ENCODE measurements at regions not wholly inside any gene's neighbourhood (a gene's known extent, or its start where the extent isn't known, plus 50 kb on each side); places are given as distances from the start of the nearest gene placed in this dataset.

DNA sequence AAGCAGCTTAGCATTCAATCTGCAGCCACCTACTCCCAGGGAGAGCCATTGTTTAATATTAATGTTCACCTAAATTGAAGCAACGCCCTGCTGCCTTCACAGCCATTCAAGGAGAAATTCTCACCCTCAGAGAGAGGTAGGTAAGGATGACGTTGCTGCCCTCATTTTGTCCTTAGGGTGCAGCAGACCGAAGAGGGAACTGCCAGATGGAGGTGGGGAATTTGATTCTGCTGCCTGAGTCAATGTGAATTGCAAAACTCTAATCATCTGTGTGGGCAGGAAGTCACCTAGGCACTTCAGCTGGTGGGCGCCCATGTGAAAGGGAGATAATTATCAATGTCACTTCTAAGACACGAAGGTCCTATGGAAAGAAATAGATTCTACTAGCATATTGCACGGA, 503.4 kb downstream of the TBC1D4 start:
- no peaks in the 10 kb centered on the region for H3K27me3 ChIP-seq
- intact Hi-C loops (cut with DNase I; ENCODE audit: low total_unique reads), result no loop called here
- no peak for DNase-seq
- no peak overlapping the region for H3K27ac ChIP-seq
- WGBS, 2 donors (ENCODE audit: low coverage in 1 of 2), result 63 to 80% methylated on average over 4 to 6 of the region's 6 CpGs
- H3K4me1 ChIP-seq, result no peaks in the 10 kb centered on the region
- TF ChIP-seq EP300 (IDR thresholded peaks at IDR 0.05; ENCODE audit: low read depth) (no peak), POLR2AphosphoS5 (IDR thresholded peaks at IDR 0.05) (no peak), POLR2A (IDR thresholded peaks at IDR 0.05) (no peak)
- TF ChIP-seq, protein P1, sequence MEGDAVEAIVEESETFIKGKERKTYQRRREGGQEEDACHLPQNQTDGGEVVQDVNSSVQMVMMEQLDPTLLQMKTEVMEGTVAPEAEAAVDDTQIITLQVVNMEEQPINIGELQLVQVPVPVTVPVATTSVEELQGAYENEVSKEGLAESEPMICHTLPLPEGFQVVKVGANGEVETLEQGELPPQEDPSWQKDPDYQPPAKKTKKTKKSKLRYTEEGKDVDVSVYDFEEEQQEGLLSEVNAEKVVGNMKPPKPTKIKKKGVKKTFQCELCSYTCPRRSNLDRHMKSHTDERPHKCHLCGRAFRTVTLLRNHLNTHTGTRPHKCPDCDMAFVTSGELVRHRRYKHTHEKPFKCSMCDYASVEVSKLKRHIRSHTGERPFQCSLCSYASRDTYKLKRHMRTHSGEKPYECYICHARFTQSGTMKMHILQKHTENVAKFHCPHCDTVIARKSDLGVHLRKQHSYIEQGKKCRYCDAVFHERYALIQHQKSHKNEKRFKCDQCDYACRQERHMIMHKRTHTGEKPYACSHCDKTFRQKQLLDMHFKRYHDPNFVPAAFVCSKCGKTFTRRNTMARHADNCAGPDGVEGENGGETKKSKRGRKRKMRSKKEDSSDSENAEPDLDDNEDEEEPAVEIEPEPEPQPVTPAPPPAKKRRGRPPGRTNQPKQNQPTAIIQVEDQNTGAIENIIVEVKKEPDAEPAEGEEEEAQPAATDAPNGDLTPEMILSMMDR (IDR thresholded peaks at IDR 0.05), result no peak
- H3K36me3 ChIP-seq, result no peaks in the 10 kb centered on the region
- H3K9me3 ChIP-seq, result no peaks in the 10 kb centered on the region
- H3K4me3 ChIP-seq, result no peak overlapping the region
- in situ Hi-C loops (cut with MboI; ENCODE audit: low pct_ligation_motif_present in 1 of 4, low pct_unique_long_range_greater_than_20kb in 1 of 4, low sequenced_read_pairs in 3 of 4), result no loop called here

DNA sequence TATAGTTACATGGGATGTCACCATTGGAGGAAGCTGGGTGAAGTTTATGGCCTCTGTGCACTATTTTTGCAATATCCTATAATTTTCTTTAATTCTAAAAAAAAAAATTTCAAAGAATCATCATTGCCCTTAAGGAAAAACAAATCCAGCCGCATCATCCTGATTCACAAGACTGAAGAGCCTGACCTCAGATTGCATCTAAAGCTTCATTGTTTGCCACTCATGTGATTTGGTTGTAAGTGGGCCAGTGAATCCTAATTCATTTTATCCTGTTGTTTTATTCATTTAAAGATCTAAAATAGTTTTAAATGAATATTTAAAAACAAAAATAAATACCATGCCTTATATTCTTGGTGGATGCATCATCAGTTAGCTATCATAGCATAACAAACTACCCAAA, 504.5 kb downstream of the TBC1D4 start:
- no peaks in the 10 kb centered on the region for H3K4me1 ChIP-seq
- TF ChIP-seq POLR2A (IDR thresholded peaks at IDR 0.05), result no peak
- TF ChIP-seq, protein P1 (IDR thresholded peaks at IDR 0.05), result no peak
- TF ChIP-seq EP300 (IDR thresholded peaks at IDR 0.05; ENCODE audit: low read depth), result no peak
- TF ChIP-seq POLR2AphosphoS5 (IDR thresholded peaks at IDR 0.05), result no peak
- no peak overlapping the region for H3K4me3 ChIP-seq
- no peak for DNase-seq
- no peaks in the 10 kb centered on the region for H3K9me3 ChIP-seq
- H3K36me3 ChIP-seq, result no peaks in the 10 kb centered on the region
- intact Hi-C loops (cut with DNase I; ENCODE audit: low total_unique reads) (no loop called here), in situ Hi-C loops (cut with MboI; ENCODE audit: low pct_ligation_motif_present in 1 of 4, low pct_unique_long_range_greater_than_20kb in 1 of 4, low sequenced_read_pairs in 3 of 4) (no loop called here)
- WGBS, 2 donors (ENCODE audit: low coverage in 1 of 2), result 85 to 100% methylated on average over 1 of the region's 1 CpG
- H3K27ac ChIP-seq, result no peak overlapping the region
- H3K27me3 ChIP-seq, result no peaks in the 10 kb centered on the region

DNA sequence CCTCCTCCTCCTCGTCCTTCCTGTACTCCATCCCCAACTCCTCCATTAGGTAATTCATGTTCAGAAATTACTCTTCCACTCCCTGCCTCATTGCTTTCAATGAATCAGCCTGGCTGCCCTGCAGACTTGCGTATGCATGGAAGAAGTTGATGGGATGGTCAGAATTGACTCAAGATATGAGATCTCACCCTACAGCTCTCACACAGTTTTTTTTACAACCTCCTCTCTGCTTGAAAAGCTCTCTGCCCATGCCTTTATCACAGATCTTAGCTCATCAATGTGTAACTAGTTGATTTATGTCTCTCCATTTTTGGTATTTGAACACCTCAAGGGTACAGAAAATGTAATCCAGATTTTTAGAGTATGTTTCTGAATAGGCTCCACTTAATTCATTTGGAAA, 506.9 kb downstream of the TBC1D4 start:
- no peak overlapping the region for H3K4me3 ChIP-seq
- H3K27me3 ChIP-seq, result no peaks in the 10 kb centered on the region
- 53 to 60% methylated on average over 2 of the region's 2 CpGs for WGBS, 2 donors (ENCODE audit: low coverage in 1 of 2)
- intact Hi-C loops (cut with DNase I; ENCODE audit: low total_unique reads) (no loop called here), in situ Hi-C loops (cut with MboI; ENCODE audit: low pct_ligation_motif_present in 1 of 4, low pct_unique_long_range_greater_than_20kb in 1 of 4, low sequenced_read_pairs in 3 of 4) (no loop called here)
- DNase-seq, result no peak
- no peaks in the 10 kb centered on the region for H3K36me3 ChIP-seq
- no peaks in the 10 kb centered on the region for H3K4me1 ChIP-seq
- TF ChIP-seq EP300 (IDR thresholded peaks at IDR 0.05; ENCODE audit: low read depth) (no peak), POLR2AphosphoS5 (IDR thresholded peaks at IDR 0.05) (no peak), POLR2A (IDR thresholded peaks at IDR 0.05) (no peak)
- TF ChIP-seq, protein P1 (IDR thresholded peaks at IDR 0.05), result no peak
- no peak overlapping the region for H3K27ac ChIP-seq
- no peaks in the 10 kb centered on the region for H3K9me3 ChIP-seq

DNA sequence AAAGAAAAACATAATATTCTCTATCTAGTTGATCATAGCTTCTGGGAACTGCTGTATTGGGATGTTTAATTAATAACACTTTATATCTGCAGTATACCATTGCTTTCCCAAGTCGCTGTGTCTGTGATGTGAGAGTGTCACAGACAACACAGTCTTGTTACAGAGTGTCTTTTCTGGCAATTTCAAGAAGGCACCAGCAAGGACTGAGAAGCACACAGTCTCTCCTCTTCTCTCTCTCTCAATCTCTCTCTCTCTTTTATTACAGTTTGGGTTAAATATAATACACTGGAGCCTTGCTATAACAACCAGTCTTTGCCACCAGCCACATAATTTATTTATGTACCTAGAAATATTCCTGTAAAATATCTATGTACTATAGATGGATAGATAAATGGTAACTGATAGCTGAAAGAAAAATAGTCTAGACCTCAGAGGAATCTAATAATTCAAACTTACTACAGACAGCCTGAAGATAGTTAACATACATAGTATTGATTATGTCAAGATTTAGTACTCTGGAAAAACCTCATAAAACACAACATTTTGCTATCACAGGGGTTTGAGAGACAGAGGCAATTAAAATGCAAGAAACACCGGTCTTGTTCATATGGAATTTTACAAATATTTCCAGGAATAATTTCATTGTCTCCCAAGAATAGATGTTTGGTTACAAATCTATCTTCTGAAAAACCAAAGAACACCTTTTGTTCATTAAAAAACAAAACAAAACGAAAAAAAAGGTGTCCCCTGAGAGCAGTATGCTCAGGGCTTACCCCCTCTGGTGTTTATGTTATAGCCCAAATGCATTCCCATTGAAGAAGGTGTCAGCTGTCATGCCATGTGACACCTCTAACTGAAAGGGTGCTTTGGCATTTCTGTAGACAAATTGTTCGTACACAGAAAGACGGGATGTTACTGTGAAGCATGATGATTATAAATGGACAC, 507.8 kb downstream of the TBC1D4 start:
- Histone ChIP-seq H3K4me3 (no peak overlapping the region), H3K36me3 (no peaks in the 10 kb centered on the region), H3K27ac (no peak overlapping the region), H3K27me3 (no peaks in the 10 kb centered on the region), H3K4me1 (no peaks in the 10 kb centered on the region), H3K9me3 (no peaks in the 10 kb centered on the region)
- 55 to 59% methylated on average over 5 of the region's 5 CpGs for WGBS, 2 donors (ENCODE audit: low coverage in 1 of 2)
- intact Hi-C loops (cut with DNase I; ENCODE audit: low total_unique reads), result no loop called here
- no peak for TF ChIP-seq EP300 (IDR thresholded peaks at IDR 0.05; ENCODE audit: low read depth)
- TF ChIP-seq, protein P1 (IDR thresholded peaks at IDR 0.05), result no peak
- no peak for TF ChIP-seq POLR2A (IDR thresholded peaks at IDR 0.05)
- TF ChIP-seq POLR2AphosphoS5 (IDR thresholded peaks at IDR 0.05), result no peak
- in situ Hi-C loops (cut with MboI; ENCODE audit: low pct_ligation_motif_present in 1 of 4, low pct_unique_long_range_greater_than_20kb in 1 of 4, low sequenced_read_pairs in 3 of 4), result no loop called here
- no peak for DNase-seq
